K562 (cell line): ENCODE measurements at regions not wholly inside any gene's neighbourhood (a gene's known extent, or its start where the extent isn't known, plus 50 kb on each side); places are given as distances from the start of the nearest gene placed in this dataset.

Experiments
- ATAC-seq: fragments of 200-7000 bp; cut with Tn5 transposase; 3 replicates; pipeline ENCODE4 v1.9.1; 2020; ENCODE audit warnings: moderate library complexity
- BruUV-seq: library from RNA; stranded (reverse); fragments of 400-500 nt; replicated peaks from 2 replicates; lab custom pipeline; 2021; lab: Mats Ljungman, UMichigan
- CTCF ChIA-PET: fragments of 300-600 bp; formaldehyde crosslinking; extraction: SDS; loops from one replicate; lab custom pipeline; 2021; ENCODE audit warnings: low intra/inter-chr PET ratio; lab: Yijun Ruan, JAX
- POLR2A ChIA-PET: fragments of 300-600, 350-650 bp; sonication (Branson Sonifier 250); formaldehyde crosslinking; extraction: SDS; loops from one replicate; lab custom pipeline; 2021; ENCODE audit warnings: antibody characterized with exemption, inconsistent platforms; lab: Yijun Ruan, JAX
- DNase-seq, 4 experiments: peaks; one replicate each; pipeline versions ENCODE4 v3.0.0 to v3.0.0-alpha.2; 2011 to 2018; ENCODE audit warnings: low spot score in 3 of 4, mixed read lengths in 3 of 4; ENCODE audit errors: extremely low read depth in 1 of 4
- FAIRE-seq: peaks from 2 replicates; lab custom pipeline; 2011; peaks lifted over from hg19 to GRCh38; lab: Jason Lieb, UNC
- H2AFZ ChIP-seq: 2 replicates; pipeline ENCODE4 v1.6.0; 2011; ENCODE audit warnings: low read depth, low read length, control low read depth, inconsistent platforms
- H3K27ac ChIP-seq: fragments of 200-600 bp; 3 replicates; pipeline ENCODE4 v1.8.0; 2011; ENCODE audit warnings: low read depth, mild to moderate bottlenecking, control low read depth, inconsistent platforms, low read length, moderate library complexity, mixed read lengths; ENCODE audit errors: extremely low read depth
- H3K27me3 ChIP-seq, 2 experiments: fragments of 300-600 bp in 1 of 2; 2 replicates in 1 of 2; 3 replicates in 1 of 2; pipeline versions ENCODE4 v1.6.0 to v1.8.0; 2011; ENCODE audit warnings: inconsistent platforms in 2 of 2, low read length in 2 of 2, mild to moderate bottlenecking in 1 of 2, mixed read lengths in 1 of 2, moderate library complexity in 1 of 2; ENCODE audit not compliant: control insufficient read depth in 2 of 2, insufficient read depth in 2 of 2
- H3K36me3 ChIP-seq: fragments of 300-600 bp; 3 replicates; pipeline ENCODE4 v1.8.0; 2011; ENCODE audit warnings: mild to moderate bottlenecking, low read length, inconsistent platforms; ENCODE audit not compliant: control insufficient read depth, insufficient read depth
- H3K4me1 ChIP-seq, 2 experiments: fragments of 200-600 bp in 1 of 2; replicated peaks in 1 of 2; 2 replicates in 1 of 2; 3 replicates in 1 of 2; pipeline versions ENCODE4 v1.5.1 to v1.8.0; 2011; ENCODE audit warnings: inconsistent platforms in 2 of 2, low read length in 2 of 2, mild to moderate bottlenecking in 1 of 2, mixed read lengths in 1 of 2, moderate library complexity in 1 of 2; ENCODE audit not compliant: control insufficient read depth in 2 of 2, insufficient read depth in 2 of 2
- H3K4me2 ChIP-seq: 2 replicates; pipeline ENCODE4 v1.6.1; 2011; ENCODE audit warnings: low read length, control low read depth, inconsistent platforms, mixed read lengths; ENCODE audit not compliant: insufficient read depth
- H3K4me3 ChIP-seq: fragments of 200-600 bp; sonication (generic), shearing (Covaris generic); 2 replicates; pipeline ENCODE4 v1.5.1; 2016; ENCODE audit warnings: control low read depth, inconsistent platforms
- H3K79me2 ChIP-seq: fragments of 200-600 bp; 3 replicates; pipeline ENCODE4 v1.8.0; 2011; ENCODE audit warnings: low read length, inconsistent platforms; ENCODE audit not compliant: control insufficient read depth, insufficient read depth
- H3K9ac ChIP-seq, 2 experiments: 2 replicates each; pipeline versions ENCODE4 v1.6.0 to v1.6.1; 2011; ENCODE audit warnings: low read depth in 2 of 2, low read length in 2 of 2, control low read depth in 1 of 2, inconsistent platforms in 1 of 2, mild to moderate bottlenecking in 1 of 2, mixed read lengths in 1 of 2; ENCODE audit not compliant: insufficient read depth in 1 of 2
- H3K9me1 ChIP-seq: one replicate; pipeline ENCODE4 v1.6.0; 2011; ENCODE audit warnings: inconsistent platforms, mild to moderate bottlenecking, low read length, moderate library complexity; ENCODE audit not compliant: control insufficient read depth, insufficient read depth
- H3K9me3 ChIP-seq: replicated peaks from 2 replicates; pipeline ENCODE4 v1.5.1; 2011; ENCODE audit warnings: low read depth, low read length, inconsistent platforms; ENCODE audit not compliant: control insufficient read depth, insufficient read depth
- H4K20me1 ChIP-seq: replicated peaks from 2 replicates; pipeline ENCODE4 v1.6.1; 2011; ENCODE audit warnings: low read length, inconsistent platforms, mixed read lengths; ENCODE audit not compliant: control insufficient read depth, insufficient read depth
- MCM2 ChIP-seq: fragments of 450-650 bp; IDR thresholded peaks from 2 replicates; pipeline ENCODE4 v1.6.1; 2017; ENCODE audit warnings: low read depth, mild to moderate bottlenecking
- PBX2 ChIP-seq, 2 experiments: IDR thresholded peaks in 1 of 2; conservative IDR thresholded peaks in 1 of 2; 2 replicates each; pipeline ENCODE4 v1.6.1; 2016; ENCODE audit warnings: low read depth in 2 of 2, mild to moderate bottlenecking in 1 of 2, missing compliant biosample characterization in 1 of 2, missing genetic modification characterization in 1 of 2, moderate library complexity in 1 of 2
- SIRT6 ChIP-seq: IDR thresholded peaks from one replicate; pipeline ENCODE4 v1.6.1; 2012; ENCODE audit warnings: low read depth, mild to moderate bottlenecking, control low read depth, inconsistent platforms, low read length, moderate library complexity
- ZNF140 ChIP-seq: fragments of 250-450 bp; sonication (Bioruptor Pico); IDR thresholded peaks from 2 replicates; pipeline ENCODE4 v1.8.0; 2021; ENCODE audit warnings: moderate library complexity, mild to moderate bottlenecking, inconsistent platforms
- ZNF274 ChIP-seq: IDR thresholded peaks from 2 replicates; pipeline ENCODE4 v1.6.1; 2011; ENCODE audit warnings: low read depth, mild to moderate bottlenecking, low read length, moderate library complexity, borderline replicate concordance
- ZNF277 ChIP-seq: fragments of 250-450 bp; sonication (Bioruptor Pico); IDR thresholded peaks from 2 replicates; pipeline ENCODE4 v1.8.0; 2022; ENCODE audit warnings: inconsistent platforms, mild to moderate bottlenecking, moderate library complexity, borderline replicate concordance
- WGBS: fragments of 100-300 bp; shearing (Covaris generic); methylation state at CpG from one replicate; pipeline ENCODE4 v1.1.6; 2016; ENCODE audit warnings: low coverage, mixed read lengths; ENCODE audit not compliant: insufficient coverage; ENCODE audit errors: missing lambda C conversion rate; 5-methylcytosine and 5-hydroxymethylcytosine counted together
- in situ Hi-C: fragments of 300-500 bp; cut with MboI; formaldehyde crosslinking; loops from 4 replicates; pipeline ENCODE4 v1.15.0; 2018; ENCODE audit warnings: inconsistent platforms, mixed read lengths
- intact Hi-C: fragments of 100-400 bp; cut with micrococcal nuclease; formaldehyde crosslinking; loops from 2 replicates; pipeline ENCODE4 v1.14.2; 2022
- TF ChIP-seq, protein P1 (sequence below): fragments of 250-450 bp; sonication (Bioruptor Pico); IDR thresholded peaks from 2 replicates; pipeline ENCODE4 v1.5.0; 2020; ENCODE audit warnings: mild to moderate bottlenecking, borderline replicate concordance

- ChIA-PET CTCF (no interaction called here), POLR2A (no interaction called here)
- H3K27ac ChIP-seq = no peak overlapping the region
- DNase-seq = no peak
- no peaks in the 10 kb centered on the region for H3K4me1 ChIP-seq
- H2AFZ ChIP-seq = no peak overlapping the region
- no peaks in the 10 kb centered on the region for H3K36me3 ChIP-seq
- ATAC-seq = no peak
- H3K27me3 ChIP-seq = no peaks in the 10 kb centered on the region
- TF ChIP-seq ZNF274 = no peak
- TF ChIP-seq ZNF140 (CRISPR knock-in tag) = no peak
- no peak for TF ChIP-seq ZNF277 (CRISPR knock-in tag)
- TF ChIP-seq MCM2 = no peak
- TF ChIP-seq, protein P1, sequence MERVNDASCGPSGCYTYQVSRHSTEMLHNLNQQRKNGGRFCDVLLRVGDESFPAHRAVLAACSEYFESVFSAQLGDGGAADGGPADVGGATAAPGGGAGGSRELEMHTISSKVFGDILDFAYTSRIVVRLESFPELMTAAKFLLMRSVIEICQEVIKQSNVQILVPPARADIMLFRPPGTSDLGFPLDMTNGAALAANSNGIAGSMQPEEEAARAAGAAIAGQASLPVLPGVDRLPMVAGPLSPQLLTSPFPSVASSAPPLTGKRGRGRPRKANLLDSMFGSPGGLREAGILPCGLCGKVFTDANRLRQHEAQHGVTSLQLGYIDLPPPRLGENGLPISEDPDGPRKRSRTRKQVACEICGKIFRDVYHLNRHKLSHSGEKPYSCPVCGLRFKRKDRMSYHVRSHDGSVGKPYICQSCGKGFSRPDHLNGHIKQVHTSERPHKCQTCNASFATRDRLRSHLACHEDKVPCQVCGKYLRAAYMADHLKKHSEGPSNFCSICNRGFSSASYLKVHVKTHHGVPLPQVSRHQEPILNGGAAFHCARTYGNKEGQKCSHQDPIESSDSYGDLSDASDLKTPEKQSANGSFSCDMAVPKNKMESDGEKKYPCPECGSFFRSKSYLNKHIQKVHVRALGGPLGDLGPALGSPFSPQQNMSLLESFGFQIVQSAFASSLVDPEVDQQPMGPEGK = no peak
- no peak for TF ChIP-seq PBX2 (CRISPR knock-in tag; IDR thresholded peaks at IDR 0.05; ENCODE audit: low read depth)
- TF ChIP-seq PBX2 (tag; conservative IDR thresholded peaks at IDR 0.05; ENCODE audit: low read depth) = no peak
- no peak for TF ChIP-seq SIRT6
- no peak overlapping the region for H3K9ac ChIP-seq
- no peaks in the 10 kb centered on the region for H3K9me1 ChIP-seq
- no peaks in the 10 kb centered on the region for H3K79me2 ChIP-seq
- BruUV-seq = no TSS peak
- 0% methylated on average over 5 of the region's 5 CpGs for WGBS
- intact Hi-C loops = no loop called here
- H4K20me1 ChIP-seq = no peaks in the 10 kb centered on the region
- no peaks in the 10 kb centered on the region for H3K9me3 ChIP-seq
- no peak for FAIRE-seq
- no peak overlapping the region for H3K4me2 ChIP-seq
- in situ Hi-C loops = no loop called here
- no peak overlapping the region for H3K4me3 ChIP-seq
These were observed 969.7 kb downstream of the CDH11 start for GRCh38 chr16:64151990-64152767.
